Activated T-cell treated with anti-CD3 and anti-CD28 coated beads for 4 hours (primary cell): ENCODE measurements at regions not wholly inside any gene's neighbourhood (a gene's known extent, or its start where the extent isn't known, plus 50 kb on each side); places are given as distances from the start of the nearest gene placed in this dataset.
"Not testable (repeated sequence)": the region's sequence is repeated elsewhere in the genome, so short reads cannot be mapped to it uniquely, and the experiment has no call there.

Source experiments
- DNase-seq: peaks from one replicate; pipeline ENCODE4 v3.0.0-alpha.2; 2020

DNA sequence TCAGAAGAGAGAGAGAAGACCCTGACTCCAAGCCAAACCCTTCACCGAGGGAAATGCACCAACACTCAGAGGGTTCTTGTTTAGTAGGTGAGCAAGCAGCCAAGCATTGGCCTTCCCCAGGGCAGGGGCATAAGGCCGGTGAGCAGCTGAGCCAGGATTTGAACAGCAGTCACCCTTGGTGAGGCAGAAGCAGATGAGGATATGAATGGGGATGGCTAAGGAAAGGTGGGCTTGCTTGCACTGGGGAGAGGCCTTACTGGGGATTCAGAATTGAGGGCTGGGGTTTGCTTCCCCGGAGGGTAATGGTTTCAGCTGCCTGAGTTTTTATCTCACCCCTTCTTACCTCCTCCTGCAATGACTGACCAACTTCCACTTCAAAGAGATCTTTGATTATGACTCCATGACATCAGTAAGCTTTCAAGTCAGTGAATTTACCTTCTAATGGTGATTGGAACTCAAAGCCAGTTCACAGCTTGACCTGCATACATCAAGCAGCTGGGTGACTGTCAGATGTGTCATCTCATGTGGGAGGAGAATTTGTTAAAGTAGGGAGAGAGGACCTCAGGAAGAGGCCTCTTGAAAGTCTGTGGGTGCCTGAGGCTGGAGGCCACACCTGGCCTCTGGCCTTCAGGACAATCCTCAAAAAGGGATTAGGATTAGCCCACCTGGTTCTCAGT, 114.5 kb upstream of the PLGLB2 start:
- DNase-seq: not testable (repeated sequence)

GRCh38 chr2:87634106-87634505, 113.8 kb upstream of the PLGLB2 start:
- DNase-seq: not testable (repeated sequence)

DNA sequence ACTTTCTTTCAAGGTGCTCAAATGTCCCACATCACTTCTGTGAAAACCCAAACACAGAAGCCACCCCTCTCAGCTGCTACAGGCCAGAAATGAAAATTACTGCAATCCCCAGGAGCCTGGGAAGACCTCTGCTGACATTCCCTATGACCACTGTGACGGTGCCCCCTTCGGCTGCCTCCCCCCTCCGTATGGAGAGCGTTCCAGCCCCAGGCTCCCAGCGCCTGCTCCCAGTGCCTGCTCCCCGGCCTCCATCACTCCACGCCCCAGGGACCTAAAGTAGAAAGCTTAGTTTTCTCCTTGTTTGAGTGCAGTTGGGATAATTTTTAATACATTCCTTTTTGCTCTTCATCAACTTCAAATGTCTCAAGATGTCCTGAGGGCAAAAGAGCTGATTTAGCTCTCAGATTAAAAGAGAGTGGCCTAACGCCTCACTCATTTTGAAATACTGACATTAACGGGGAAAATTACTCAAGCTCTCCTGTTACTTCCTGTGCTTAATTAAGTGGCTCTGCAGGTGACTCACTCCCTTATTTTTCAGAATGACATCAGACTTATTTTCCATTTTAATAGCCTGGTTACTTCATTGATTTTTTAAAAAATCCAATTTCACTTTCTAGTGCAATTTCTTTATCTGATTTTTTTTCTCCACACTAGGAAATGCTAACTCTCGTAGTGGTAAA, 112.8 kb upstream of the PLGLB2 start:
- DNase-seq: not testable (repeated sequence)

- DNase-seq: not testable (repeated sequence)
Measured at GRCh38 chr2:87636246-87636645, 111.6 kb upstream of the PLGLB2 start.

- not testable (repeated sequence) for DNase-seq
Measured at GRCh38 chr2:87636735-87637134, 111.2 kb upstream of the PLGLB2 start.

GRCh38 chr2:87637249-87637990, 110.5 kb upstream of the PLGLB2 start:
- DNase-seq: not testable (repeated sequence)

DNA sequence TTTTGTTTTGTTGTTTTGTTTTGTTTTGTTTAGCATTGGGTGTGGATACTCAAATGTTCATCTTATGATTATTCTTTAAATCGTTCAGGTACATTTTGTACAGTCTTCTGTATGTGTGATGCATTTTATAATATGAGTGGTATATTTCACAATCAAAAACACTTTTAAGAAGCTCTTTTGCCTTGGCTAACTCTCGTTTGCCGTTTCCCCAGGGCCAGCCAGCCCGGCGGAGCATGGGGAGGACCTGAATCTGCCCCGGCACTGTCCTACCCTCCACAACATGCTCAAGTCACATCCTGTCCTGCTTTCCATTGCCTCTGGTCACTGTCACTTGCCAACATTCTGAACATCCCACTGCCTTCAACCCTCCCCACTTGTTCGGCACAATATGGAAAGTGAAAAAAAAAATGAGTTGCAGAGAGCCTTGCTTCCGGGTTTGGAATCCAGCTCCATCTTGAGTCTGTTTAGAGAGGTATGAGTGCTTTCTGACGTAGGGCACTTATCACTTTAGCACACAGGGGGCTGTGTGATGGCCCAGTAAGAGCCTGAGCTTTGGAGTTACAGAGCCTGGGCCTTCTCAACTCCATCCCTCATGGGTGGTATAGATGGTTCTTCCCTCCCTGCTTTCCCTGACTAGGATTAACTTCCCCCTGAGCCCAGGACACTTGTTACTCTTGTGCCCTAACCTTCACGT, 109.6 kb upstream of the PLGLB2 start:
- DNase-seq: not testable (repeated sequence)

DNA sequence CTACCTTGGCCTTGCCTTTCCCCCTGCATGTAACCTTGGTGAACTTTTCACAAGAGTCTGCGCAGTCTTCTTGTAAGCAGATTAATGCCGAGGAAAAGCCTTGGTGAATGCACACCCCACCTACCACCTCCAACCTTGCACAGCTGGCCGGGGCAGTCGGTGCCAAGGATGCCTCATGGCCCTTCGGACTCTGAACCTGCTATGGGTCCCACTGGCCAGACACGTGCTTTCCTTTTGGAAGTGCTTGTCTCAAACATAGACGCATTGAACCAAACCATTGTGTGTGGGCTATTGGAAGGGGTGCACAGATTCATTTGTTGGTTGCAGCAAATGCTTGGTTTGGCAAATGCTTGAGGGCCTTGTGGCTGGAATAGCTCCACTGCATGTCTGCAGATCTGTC, 109.0 kb upstream of the PLGLB2 start:
- not testable (repeated sequence) for DNase-seq

DNA sequence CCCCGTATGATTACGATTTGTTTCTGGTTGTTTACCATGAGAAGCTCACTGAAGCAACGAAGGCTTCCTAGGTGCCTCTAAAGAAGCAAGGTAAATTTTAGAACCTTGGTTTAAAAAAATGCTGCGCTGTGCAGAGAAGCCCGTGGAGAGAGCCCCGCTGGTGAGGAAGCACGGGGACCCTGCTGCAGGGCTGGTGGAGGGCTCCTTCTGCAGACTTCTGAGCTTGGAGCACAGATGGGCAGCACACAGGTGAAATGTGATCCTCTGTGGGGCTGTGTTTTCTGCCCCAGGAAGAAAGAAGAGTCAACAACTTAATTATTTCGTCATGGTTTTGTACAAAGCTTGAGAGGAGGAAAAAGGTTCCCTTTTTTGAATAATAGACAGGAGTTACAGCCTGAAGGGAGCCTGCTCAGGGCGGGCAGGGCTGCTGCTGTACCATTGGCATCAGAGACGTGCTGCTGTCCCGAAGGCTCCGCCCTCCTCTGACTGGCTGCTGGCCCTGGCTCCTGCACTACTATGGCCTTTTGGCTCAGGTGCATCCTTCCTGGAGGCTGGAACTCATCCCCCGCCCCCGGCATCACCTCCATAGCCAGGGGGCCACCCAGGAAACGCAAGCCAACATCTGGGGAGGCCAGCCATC, 108.0 kb upstream of the PLGLB2 start:
- not testable (repeated sequence) for DNase-seq

GRCh38 chr2:87640961-87641563, 106.8 kb upstream of the PLGLB2 start:
- not testable (repeated sequence) for DNase-seq

- not testable (repeated sequence) for DNase-seq
Measured at GRCh38 chr2:87643165-87643564, 104.7 kb upstream of the PLGLB2 start.

DNA sequence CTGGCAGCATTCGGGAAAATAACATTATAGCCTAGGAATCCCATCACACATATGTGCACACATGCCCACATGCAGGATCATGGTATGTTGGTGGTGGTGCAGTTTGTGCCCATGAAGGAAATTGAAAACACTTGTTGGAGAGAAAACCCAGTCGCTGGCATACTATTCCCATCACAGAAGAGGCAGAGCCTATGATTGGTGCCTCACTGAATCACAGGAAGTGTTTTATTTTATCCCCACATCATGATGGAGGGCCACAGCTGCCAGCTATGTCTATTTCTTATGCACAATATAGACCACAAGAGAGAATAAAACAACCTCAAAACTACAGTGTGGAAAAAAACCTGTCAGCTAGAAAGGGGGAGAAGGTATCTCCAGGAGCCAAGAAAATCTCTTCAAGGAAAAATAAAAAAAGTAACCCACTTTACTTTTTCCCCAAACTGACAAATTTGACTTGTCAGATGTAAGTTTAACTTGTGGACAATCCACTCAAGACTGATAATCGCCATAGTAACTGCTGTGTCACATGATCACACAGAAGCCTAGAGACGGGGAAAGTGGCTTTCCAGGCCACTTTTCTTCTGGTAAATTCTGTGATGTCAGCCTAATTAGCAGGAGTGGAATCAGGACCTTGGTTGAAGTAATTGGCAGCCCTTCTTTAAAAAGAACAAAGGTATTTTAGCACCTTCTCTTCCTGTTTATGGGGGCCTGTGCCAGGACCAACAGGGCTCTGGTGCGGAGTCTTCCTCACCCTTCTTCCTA, 100.0 kb upstream of the PLGLB2 start:
- not testable (repeated sequence) for DNase-seq

DNA sequence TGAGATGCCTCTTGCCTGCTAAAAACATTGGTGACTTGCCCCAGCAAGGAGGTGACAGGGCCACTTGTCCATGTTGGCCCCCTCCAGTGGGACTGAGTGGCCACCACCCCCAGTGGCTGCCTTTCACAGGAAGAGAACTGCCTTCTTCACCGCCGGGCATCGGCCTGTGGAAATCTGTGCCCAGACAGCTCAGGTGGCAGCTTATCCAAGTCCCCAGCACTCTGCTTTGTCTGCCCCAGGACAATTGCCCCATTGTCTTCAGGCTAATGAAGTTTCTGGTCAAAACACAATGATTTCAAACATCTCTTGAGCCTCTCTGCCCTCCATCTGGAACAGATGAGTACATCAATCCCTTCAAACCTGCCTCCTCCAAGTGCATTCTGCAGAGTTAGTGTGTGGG, 99.1 kb upstream of the PLGLB2 start:
- DNase-seq: not testable (repeated sequence)

DNA sequence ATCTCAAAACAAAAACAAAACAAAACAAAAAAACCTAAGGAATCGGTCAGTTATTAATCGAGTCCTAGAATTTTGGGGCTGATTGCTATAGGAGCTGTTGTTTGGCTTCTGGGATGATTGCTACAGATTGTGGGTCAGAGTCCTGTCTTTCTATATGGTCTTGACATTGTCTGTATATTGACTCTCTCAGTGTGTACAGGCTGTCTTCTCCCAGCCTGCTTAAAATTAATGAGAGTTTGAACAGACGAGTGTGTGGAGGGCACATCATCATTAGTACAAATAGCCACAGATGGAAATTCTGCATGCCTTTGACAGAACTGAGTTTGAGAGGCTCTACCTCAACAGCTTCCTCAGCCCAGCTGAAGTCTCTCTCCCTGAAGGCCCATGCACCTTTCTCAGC, 98.0 kb upstream of the PLGLB2 start:
- not testable (repeated sequence) for DNase-seq

GRCh38 chr2:87650837-87651236, 97.0 kb upstream of the PLGLB2 start:
- not testable (repeated sequence) for DNase-seq

GRCh38 chr2:87651589-87651988, 96.3 kb upstream of the PLGLB2 start:
- DNase-seq: not testable (repeated sequence)

- DNase-seq: not testable (repeated sequence)
Measured at GRCh38 chr2:87653373-87653772, 94.5 kb upstream of the PLGLB2 start.

- DNase-seq: not testable (repeated sequence)
Measured at GRCh38 chr2:87654136-87654814, 93.6 kb upstream of the PLGLB2 start.

GRCh38 chr2:87657915-87658314, 90.0 kb upstream of the PLGLB2 start:
- not testable (repeated sequence) for DNase-seq

DNA sequence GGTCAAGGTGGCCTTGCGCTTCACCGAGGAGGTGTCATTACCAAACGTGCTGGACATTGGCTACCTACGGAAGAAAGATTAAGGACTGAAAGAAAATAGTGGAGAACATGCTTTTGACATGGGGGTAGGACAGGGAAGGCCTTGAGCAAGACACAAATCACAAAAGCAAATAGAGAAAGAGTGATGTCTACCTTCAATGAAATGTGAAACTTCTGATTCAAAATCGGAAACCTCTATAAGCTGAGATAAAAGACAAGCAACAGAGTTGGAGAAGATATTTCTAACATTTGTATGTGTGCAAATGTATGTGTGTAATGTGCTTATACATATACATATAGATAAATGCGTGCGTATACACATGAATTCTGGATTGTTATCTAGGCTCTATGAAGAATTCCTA, 89.5 kb upstream of the PLGLB2 start:
- not testable (repeated sequence) for DNase-seq

- DNase-seq: not testable (repeated sequence)
Measured at GRCh38 chr2:87658976-87659375, 88.9 kb upstream of the PLGLB2 start.
